Panc1 (cell line): ENCODE measurements at regions not wholly inside any gene's neighbourhood (a gene's known extent, or its start where the extent isn't known, plus 50 kb on each side); places are given as distances from the start of the nearest gene placed in this dataset.

Experiments
- ATAC-seq: fragments of 200-7000 bp; cut with Tn5 transposase; 2 replicates; pipeline ENCODE4 v1.9.1; 2020; ENCODE audit warnings: mild to moderate bottlenecking, moderate library complexity
- BruUV-seq: library from RNA; stranded (reverse); fragments of 400-500 nt; replicated peaks from 2 replicates; lab custom pipeline; 2021; lab: Mats Ljungman, UMichigan
- CTCF ChIA-PET: fragments of 300-600 bp; sonication (Branson Sonifier 250); formaldehyde crosslinking; loops from one replicate; lab custom pipeline; 2022; ENCODE audit warnings: antibody characterized with exemption; lab: Charles Lee
- POLR2A ChIA-PET: fragments of 300-600 bp; sonication (Branson Sonifier 250); formaldehyde crosslinking; loops from one replicate; lab custom pipeline; 2022; ENCODE audit warnings: antibody characterized with exemption; lab: Charles Lee
- DNase-seq: peaks from one replicate; pipeline ENCODE4 v3.0.0-alpha.2; 2010; ENCODE audit warnings: low read depth, low spot score
- H3K27ac ChIP-seq: 2 replicates; pipeline ENCODE4 v1.5.1; 2011; ENCODE audit warnings: mild to moderate bottlenecking, low read length, inconsistent platforms
- H3K27me3 ChIP-seq: fragments of 200-500 bp; sonication (Bioruptor generic); 2 replicates; pipeline ENCODE4 v1.6.0; 2014; ENCODE audit warnings: low read length, inconsistent platforms; ENCODE audit not compliant: control insufficient read depth, insufficient read depth
- H3K36me3 ChIP-seq: fragments of 200-500 bp; sonication (Bioruptor generic); 2 replicates; pipeline ENCODE4 v1.5.1; 2014; ENCODE audit warnings: inconsistent platforms, mild to moderate bottlenecking, low read length, moderate library complexity; ENCODE audit not compliant: control insufficient read depth, insufficient read depth
- H3K4me1 ChIP-seq: 2 replicates; pipeline ENCODE4 v1.5.1; 2011; ENCODE audit warnings: inconsistent platforms, mild to moderate bottlenecking, low read length, moderate library complexity; ENCODE audit not compliant: control insufficient read depth, insufficient read depth
- H3K4me3 ChIP-seq, 2 experiments: 2 replicates each; pipeline ENCODE4 v1.5.1; 2011 to 2012; ENCODE audit warnings: low read depth in 2 of 2, low read length in 2 of 2, mild to moderate bottlenecking in 2 of 2, inconsistent platforms in 1 of 2, moderate library complexity in 1 of 2
- H3K9me3 ChIP-seq: fragments of 200-500 bp; sonication (Bioruptor generic); 2 replicates; pipeline ENCODE4 v1.5.1; 2014; ENCODE audit warnings: low read depth, mild to moderate bottlenecking, inconsistent platforms, low read length, moderate library complexity; ENCODE audit not compliant: control insufficient read depth, insufficient read depth
- CTCF ChIP-seq: fragments of 450-650 bp; IDR thresholded peaks from 2 replicates; pipeline ENCODE4 v1.5.1; 2017; ENCODE audit warnings: mild to moderate bottlenecking
- POLR2AphosphoS5 ChIP-seq: IDR thresholded peaks from 2 replicates; pipeline ENCODE4 v1.6.1; 2012; ENCODE audit warnings: mild to moderate bottlenecking, low read depth, low read length, moderate library complexity
- REST ChIP-seq, 2 experiments: IDR thresholded peaks; 2 replicates each; pipeline ENCODE4 v1.6.1; 2011 to 2012; ENCODE audit warnings: low read depth in 2 of 2, control low read depth in 1 of 2, low read length in 1 of 2, mild to moderate bottlenecking in 1 of 2, moderate library complexity in 1 of 2; ENCODE audit not compliant: insufficient read depth in 1 of 2
- SIN3A ChIP-seq: IDR thresholded peaks from 2 replicates; pipeline ENCODE4 v1.6.1; 2012; ENCODE audit warnings: low read depth, mild to moderate bottlenecking, low read length, moderate library complexity, borderline replicate concordance; ENCODE audit not compliant: insufficient read depth
- TCF7L2 ChIP-seq: IDR thresholded peaks from 2 replicates; pipeline ENCODE4 v1.6.1; 2011; ENCODE audit warnings: mild to moderate bottlenecking, low read depth, low read length, inconsistent platforms
- in situ Hi-C: cut with HindIII; loops from 2 replicates; pipeline ENCODE4 v1.10.0; 2016; ENCODE audit warnings: low sequenced_read_pairs, low pct_unique_long_range_greater_than_20kb
- intact Hi-C: fragments of 100-400 bp; cut with micrococcal nuclease; formaldehyde crosslinking; loops from one replicate; pipeline ENCODE4 v1.10.0; 2022; ENCODE audit not compliant: unreplicated experiment

DNA sequence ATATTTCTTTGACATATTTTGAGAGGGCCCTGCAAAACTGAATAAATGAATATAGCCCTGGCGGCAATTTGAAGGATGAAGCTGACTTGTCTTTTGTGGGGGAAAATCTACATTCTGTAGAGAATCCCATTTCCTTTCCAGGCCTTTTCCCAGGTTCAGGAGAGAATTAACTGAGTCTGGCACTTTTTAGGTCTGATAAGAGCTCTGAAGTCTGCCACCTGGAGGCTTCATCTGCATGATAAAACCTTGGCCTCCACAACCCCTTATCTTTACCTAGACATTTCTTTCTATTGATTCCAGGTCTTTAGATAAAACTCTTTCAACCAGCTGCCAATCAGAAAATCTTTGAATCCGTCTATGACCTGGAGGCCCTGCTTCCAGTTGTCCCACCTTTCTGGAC is 299.4 kb downstream of the ETNK1 start:
- POLR2A ChIA-PET: no interaction called here
- no TSS peak for BruUV-seq
- no peaks in the 10 kb centered on the region for H3K9me3 ChIP-seq
- TF ChIP-seq POLR2AphosphoS5: no peak
- no peak for TF ChIP-seq SIN3A
- no peak for TF ChIP-seq REST (IDR thresholded peaks at IDR 0.05; ENCODE audit: insufficient read depth in 1 of 2, low read depth in 2 of 2, low read length in 1 of 2)
- TF ChIP-seq CTCF: no peak
- TF ChIP-seq TCF7L2: no peak
- no peak for DNase-seq
- H3K27ac ChIP-seq: no peak overlapping the region
- intact Hi-C loops (no loop called here), in situ Hi-C loops (no loop called here)
- no peaks in the 10 kb centered on the region for H3K4me1 ChIP-seq
- CTCF ChIA-PET: no interaction called here
- no peak for ATAC-seq
- no peaks in the 10 kb centered on the region for H3K36me3 ChIP-seq
- no peak overlapping the region for H3K4me3 ChIP-seq
- H3K27me3 ChIP-seq: no peaks in the 10 kb centered on the region

- intact Hi-C loops: no loop called here
- TF ChIP-seq POLR2AphosphoS5: no peak
- TF ChIP-seq CTCF: no peak
- no peak for TF ChIP-seq TCF7L2
- TF ChIP-seq REST (IDR thresholded peaks at IDR 0.05; ENCODE audit: insufficient read depth in 1 of 2, low read depth in 2 of 2, low read length in 1 of 2): no peak
- Histone ChIP-seq H3K4me1 (no peaks in the 10 kb centered on the region), H3K36me3 (no peaks in the 10 kb centered on the region), H3K27ac (no peak overlapping the region), H3K27me3 (no peaks in the 10 kb centered on the region), H3K4me3 (no peak overlapping the region), H3K9me3 (no peaks in the 10 kb centered on the region)
- in situ Hi-C loops: no loop called here
- POLR2A ChIA-PET: no interaction called here
- no TSS peak for BruUV-seq
- ATAC-seq (no peak), DNase-seq (no peak)
- CTCF ChIA-PET: no interaction called here
Observed at GRCh38 chr12:22925623-22926022, 300.7 kb downstream of the ETNK1 start.
